ENCODE measurements at regions not wholly inside any gene's neighbourhood (a gene's known extent, or its start where the extent isn't known, plus 50 kb on each side); places are given as distances from the start of the nearest gene placed in this dataset.

- TF ChIP-seq EP300 (IDR thresholded peaks at IDR 0.05): no peak
- TF ChIP-seq, protein P1, sequence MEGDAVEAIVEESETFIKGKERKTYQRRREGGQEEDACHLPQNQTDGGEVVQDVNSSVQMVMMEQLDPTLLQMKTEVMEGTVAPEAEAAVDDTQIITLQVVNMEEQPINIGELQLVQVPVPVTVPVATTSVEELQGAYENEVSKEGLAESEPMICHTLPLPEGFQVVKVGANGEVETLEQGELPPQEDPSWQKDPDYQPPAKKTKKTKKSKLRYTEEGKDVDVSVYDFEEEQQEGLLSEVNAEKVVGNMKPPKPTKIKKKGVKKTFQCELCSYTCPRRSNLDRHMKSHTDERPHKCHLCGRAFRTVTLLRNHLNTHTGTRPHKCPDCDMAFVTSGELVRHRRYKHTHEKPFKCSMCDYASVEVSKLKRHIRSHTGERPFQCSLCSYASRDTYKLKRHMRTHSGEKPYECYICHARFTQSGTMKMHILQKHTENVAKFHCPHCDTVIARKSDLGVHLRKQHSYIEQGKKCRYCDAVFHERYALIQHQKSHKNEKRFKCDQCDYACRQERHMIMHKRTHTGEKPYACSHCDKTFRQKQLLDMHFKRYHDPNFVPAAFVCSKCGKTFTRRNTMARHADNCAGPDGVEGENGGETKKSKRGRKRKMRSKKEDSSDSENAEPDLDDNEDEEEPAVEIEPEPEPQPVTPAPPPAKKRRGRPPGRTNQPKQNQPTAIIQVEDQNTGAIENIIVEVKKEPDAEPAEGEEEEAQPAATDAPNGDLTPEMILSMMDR (IDR thresholded peaks at IDR 0.05): no peak
Measured at GRCh38 chr9:107229241-107229741, 53.8 kb upstream of the RAD23B start.
